ENCODE measurements at regions not wholly inside any gene's neighbourhood (a gene's known extent, or its start where the extent isn't known, plus 50 kb on each side); places are given as distances from the start of the nearest gene placed in this dataset.

DNA sequence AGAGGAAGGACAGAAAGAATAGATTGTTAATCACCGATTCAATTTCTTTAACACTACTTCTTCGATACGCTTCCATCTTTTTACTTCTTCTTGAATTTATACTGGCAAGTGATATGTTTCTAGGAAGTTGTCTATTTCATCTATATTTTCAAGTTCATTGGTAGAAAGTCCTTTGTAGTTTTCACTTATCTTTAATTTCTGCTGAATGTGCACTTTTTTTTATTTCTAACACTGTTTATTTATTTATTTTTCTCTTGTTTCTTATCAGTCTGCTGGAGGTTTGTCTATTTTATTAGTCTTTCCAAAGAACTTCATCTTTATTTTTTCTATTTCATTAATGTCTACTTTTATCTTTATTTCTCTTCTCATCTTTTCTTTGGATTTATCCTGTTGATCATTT lies 63.6 kb downstream of the SIX1 start:
- Histone ChIP-seq H3K27ac (no peak overlapping the region), H3K27me3 (no peaks in the 10 kb centered on the region), H3K9me3 (no peaks in the 10 kb centered on the region), H3K9ac (ENCODE audit: low read depth in 2 of 2, low read length in 2 of 2) (no peak overlapping the region), H3K36me3 (no peaks in the 10 kb centered on the region), H3K4me1 (no peaks in the 10 kb centered on the region), H3K4me3 (no peak overlapping the region)
- intact Hi-C loops (cut with DNase I) = no loop called here
- TF ChIP-seq, protein P1, sequence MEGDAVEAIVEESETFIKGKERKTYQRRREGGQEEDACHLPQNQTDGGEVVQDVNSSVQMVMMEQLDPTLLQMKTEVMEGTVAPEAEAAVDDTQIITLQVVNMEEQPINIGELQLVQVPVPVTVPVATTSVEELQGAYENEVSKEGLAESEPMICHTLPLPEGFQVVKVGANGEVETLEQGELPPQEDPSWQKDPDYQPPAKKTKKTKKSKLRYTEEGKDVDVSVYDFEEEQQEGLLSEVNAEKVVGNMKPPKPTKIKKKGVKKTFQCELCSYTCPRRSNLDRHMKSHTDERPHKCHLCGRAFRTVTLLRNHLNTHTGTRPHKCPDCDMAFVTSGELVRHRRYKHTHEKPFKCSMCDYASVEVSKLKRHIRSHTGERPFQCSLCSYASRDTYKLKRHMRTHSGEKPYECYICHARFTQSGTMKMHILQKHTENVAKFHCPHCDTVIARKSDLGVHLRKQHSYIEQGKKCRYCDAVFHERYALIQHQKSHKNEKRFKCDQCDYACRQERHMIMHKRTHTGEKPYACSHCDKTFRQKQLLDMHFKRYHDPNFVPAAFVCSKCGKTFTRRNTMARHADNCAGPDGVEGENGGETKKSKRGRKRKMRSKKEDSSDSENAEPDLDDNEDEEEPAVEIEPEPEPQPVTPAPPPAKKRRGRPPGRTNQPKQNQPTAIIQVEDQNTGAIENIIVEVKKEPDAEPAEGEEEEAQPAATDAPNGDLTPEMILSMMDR (IDR thresholded peaks at IDR 0.05) = no peak
- no peak for DNase-seq

DNA sequence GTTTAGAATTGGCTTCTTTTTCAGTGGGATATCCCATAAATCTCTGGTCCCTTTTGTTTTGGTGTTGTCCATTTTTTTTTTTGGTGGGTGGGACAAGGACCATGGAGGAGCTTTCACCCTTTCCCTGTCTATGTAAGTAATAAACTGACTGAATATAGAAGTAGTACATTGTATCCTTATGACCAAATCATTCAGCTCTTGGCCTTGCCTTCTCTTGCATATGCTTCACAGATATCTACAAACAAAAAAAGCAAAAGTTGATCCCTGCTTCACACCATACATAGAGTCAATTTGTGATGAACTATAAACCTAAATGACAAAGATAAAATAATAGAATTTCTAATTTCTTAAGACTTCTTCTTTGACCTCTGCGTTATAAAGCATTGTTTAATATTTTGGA lies 59.8 kb downstream of the SIX1 start:
- no peaks in the 10 kb centered on the region for H3K36me3 ChIP-seq
- H3K9ac ChIP-seq (ENCODE audit: low read depth in 2 of 2, low read length in 2 of 2) = no peak overlapping the region
- no peak overlapping the region for H3K4me3 ChIP-seq
- no peak overlapping the region for H3K27ac ChIP-seq
- H3K9me3 ChIP-seq = no peaks in the 10 kb centered on the region
- DNase-seq = no peak
- intact Hi-C loops (cut with DNase I) = no loop called here
- TF ChIP-seq, protein P1 (IDR thresholded peaks at IDR 0.05) = no peak
- H3K4me1 ChIP-seq = no peaks in the 10 kb centered on the region
- H3K27me3 ChIP-seq = no peaks in the 10 kb centered on the region

DNA sequence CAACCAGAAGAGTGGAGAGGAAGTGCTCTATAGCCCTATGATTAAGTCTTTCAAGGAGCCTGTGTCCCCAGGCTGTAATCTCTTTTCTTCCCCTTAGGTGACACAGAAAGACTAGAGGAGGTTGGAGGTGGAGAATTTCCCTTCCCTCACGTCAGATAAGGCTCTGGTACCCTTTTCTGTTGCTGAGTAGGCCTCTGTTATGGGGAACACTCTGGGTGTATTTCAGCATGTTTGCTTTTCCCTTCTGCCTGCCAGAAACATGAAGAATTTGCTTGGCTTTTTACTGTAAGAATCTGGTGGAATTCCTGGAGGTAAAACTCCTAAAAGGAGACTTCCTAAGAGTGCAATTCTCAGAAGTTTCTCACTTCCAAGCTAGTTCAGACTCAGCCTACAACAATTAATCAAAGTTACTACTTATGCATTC lies 58.3 kb downstream of the SIX1 start:
- Histone ChIP-seq H3K4me3 (no peak overlapping the region), H3K27me3 (no peaks in the 10 kb centered on the region), H3K9ac (ENCODE audit: low read depth in 2 of 2, low read length in 2 of 2) (no peak overlapping the region), H3K27ac (no peak overlapping the region), H3K36me3 (no peaks in the 10 kb centered on the region), H3K4me1 (no peaks in the 10 kb centered on the region), H3K9me3 (no peaks in the 10 kb centered on the region)
- TF ChIP-seq, protein P1 (IDR thresholded peaks at IDR 0.05) = no peak
- DNase-seq = no peak
- intact Hi-C loops (cut with DNase I) = no loop called here
